ENCODE measurements at regions not wholly inside any gene's neighbourhood (a gene's known extent, or its start where the extent isn't known, plus 50 kb on each side); places are given as distances from the start of the nearest gene placed in this dataset.
A peak's percentile ranks its signal among the peaks of the same experiment; 100 is the strongest.

- DNase-seq (ENCODE audit: low spot score in 2 of 2, unreplicated experiment in 2 of 2): no peak
- Mint-ChIP-seq H3K9me3 (peaks cover 5% of the 10 kb centered on the region), H3K4me3 (no peak overlapping the region), H3K27ac (peak overlapping the region; percentile 96), H3K27me3 (ENCODE audit: low read depth) (no peaks in the 10 kb centered on the region), H3K36me3 (no peaks in the 10 kb centered on the region), H3K4me1 (peaks cover 49% of the 10 kb centered on the region)
- no peak for TF ChIP-seq CTCF (IDR thresholded peaks at IDR 0.05; ENCODE audit: unreplicated experiment)
Measured at GRCh38 chr6:132084811-132085509, 133.8 kb upstream of the CCN2 start.

GRCh38 chr6:132082421-132082820, 131.2 kb upstream of the CCN2 start:
- H3K27ac Mint-ChIP-seq: peak overlapping the region; percentile 47
- peaks cover 36% of the 10 kb centered on the region for H3K4me1 Mint-ChIP-seq
- TF ChIP-seq CTCF (IDR thresholded peaks at IDR 0.05; ENCODE audit: unreplicated experiment): no peak
- no peaks in the 10 kb centered on the region for H3K27me3 Mint-ChIP-seq (ENCODE audit: low read depth)
- H3K36me3 Mint-ChIP-seq: no peaks in the 10 kb centered on the region
- H3K9me3 Mint-ChIP-seq: peaks cover 5% of the 10 kb centered on the region
- no peak overlapping the region for H3K4me3 Mint-ChIP-seq
- DNase-seq (ENCODE audit: low spot score in 2 of 2, unreplicated experiment in 2 of 2): no peak

GRCh38 chr6:132081338-132081737, 130.2 kb upstream of the CCN2 start:
- Mint-ChIP-seq H3K27me3 (ENCODE audit: low read depth) (no peaks in the 10 kb centered on the region), H3K36me3 (no peaks in the 10 kb centered on the region), H3K9me3 (peaks cover 5% of the 10 kb centered on the region), H3K4me3 (no peak overlapping the region), H3K4me1 (peaks cover 28% of the 10 kb centered on the region), H3K27ac (no peak overlapping the region)
- no peak for TF ChIP-seq CTCF (IDR thresholded peaks at IDR 0.05; ENCODE audit: unreplicated experiment)
- no peak for DNase-seq (ENCODE audit: low spot score in 2 of 2, unreplicated experiment in 2 of 2)

GRCh38 chr6:132079286-132079685, 128.1 kb upstream of the CCN2 start:
- H3K9me3 Mint-ChIP-seq: peaks cover 5% of the 10 kb centered on the region

GRCh38 chr6:132076452-132076851, 125.3 kb upstream of the CCN2 start:
- no peak for DNase-seq (ENCODE audit: low spot score in 2 of 2, unreplicated experiment in 2 of 2)
- H3K4me1 Mint-ChIP-seq: no peaks in the 10 kb centered on the region

More at GRCh38 chr6:132079286-132079685, 128.1 kb upstream of the CCN2 start:
- no peak overlapping the region for H3K4me3 Mint-ChIP-seq
- H3K27me3 Mint-ChIP-seq (ENCODE audit: low read depth): no peaks in the 10 kb centered on the region
- H3K36me3 Mint-ChIP-seq: no peaks in the 10 kb centered on the region
- no peak for TF ChIP-seq CTCF (IDR thresholded peaks at IDR 0.05; ENCODE audit: unreplicated experiment)
- H3K4me1 Mint-ChIP-seq: peaks cover 11% of the 10 kb centered on the region
- H3K27ac Mint-ChIP-seq: no peak overlapping the region
- DNase-seq (ENCODE audit: low spot score in 2 of 2, unreplicated experiment in 2 of 2): no peak

More at GRCh38 chr6:132076452-132076851, 125.3 kb upstream of the CCN2 start:
- Mint-ChIP-seq H3K9me3 (peaks cover 5% of the 10 kb centered on the region), H3K27me3 (ENCODE audit: low read depth) (no peaks in the 10 kb centered on the region), H3K27ac (no peak overlapping the region), H3K4me3 (no peak overlapping the region), H3K36me3 (no peaks in the 10 kb centered on the region)
- TF ChIP-seq CTCF (IDR thresholded peaks at IDR 0.05; ENCODE audit: unreplicated experiment): no peak
